Thoracic aorta (tissue), 2 donors: ENCODE measurements at regions not wholly inside any gene's neighbourhood (a gene's known extent, or its start where the extent isn't known, plus 50 kb on each side); places are given as distances from the start of the nearest gene placed in this dataset.

Experiments
- ATAC-seq: fragments of 150-250 bp; one replicate; pipeline ENCODE4 v1.8.0; 2017; ENCODE audit warnings: low read depth; ENCODE audit not compliant: insufficient number of reproducible peaks, low FRiP score
- DNase-seq: peaks from one replicate; pipeline ENCODE4 v3.0.0-alpha.2; 2020; ENCODE audit warnings: low spot score
- H3K27ac ChIP-seq, 2 donors: fragments of 200-600 bp; sonication (generic); 1 replicate in 1 of 2; 2 replicates in 1 of 2; pipeline ENCODE4 v1.5.1; 2016; ENCODE audit warnings: mild to moderate bottlenecking in 2 of 2, moderate library complexity in 2 of 2
- H3K27me3 ChIP-seq: fragments of 200-600 bp; sonication (generic); replicated peaks from 2 replicates; pipeline ENCODE4 v1.6.0; 2016; ENCODE audit warnings: mild to moderate bottlenecking; ENCODE audit not compliant: insufficient read depth
- H3K36me3 ChIP-seq: fragments of 200-600 bp; sonication (generic); one replicate; pipeline ENCODE4 v1.5.1; 2016
- H3K4me1 ChIP-seq, 2 donors: fragments of 200-600 bp; sonication (generic); 1 replicate in 1 of 2; 2 replicates in 1 of 2; pipeline versions ENCODE4 v1.5.1 to v1.6.0; 2016; ENCODE audit warnings: low read depth in 2 of 2, mild to moderate bottlenecking in 1 of 2; ENCODE audit not compliant: control insufficient read depth in 1 of 2
- H3K4me3 ChIP-seq: fragments of 200-600 bp; sonication (generic); 2 replicates; pipeline ENCODE4 v1.5.1; 2016; ENCODE audit warnings: mild to moderate bottlenecking
- H3K9me3 ChIP-seq: fragments of 200-600 bp; sonication (generic); 2 replicates; pipeline ENCODE4 v1.5.1; 2016
- CTCF ChIP-seq: fragments of 200-600 bp; sonication (generic); IDR thresholded peaks from one replicate; pipeline ENCODE4 v1.5.1; 2019; ENCODE audit warnings: antibody characterized with exemption

GRCh38 chr3:80086426-80086825 lies 318.6 kb upstream of the ROBO1 start:
- no peak overlapping the region for H3K27ac ChIP-seq
- no peaks in the 10 kb centered on the region for H3K27me3 ChIP-seq
- H3K4me1 ChIP-seq, result no peaks in the 10 kb centered on the region
- no peaks in the 10 kb centered on the region for H3K9me3 ChIP-seq
- ATAC-seq, result no peak
- no peak for TF ChIP-seq CTCF
- no peak for DNase-seq
- H3K4me3 ChIP-seq, result no peak overlapping the region
- no peaks in the 10 kb centered on the region for H3K36me3 ChIP-seq

GRCh38 chr3:80079886-80080285 lies 312.1 kb upstream of the ROBO1 start:
- Histone ChIP-seq H3K27ac (no peak overlapping the region), H3K4me1 (no peaks in the 10 kb centered on the region), H3K27me3 (no peaks in the 10 kb centered on the region), H3K36me3 (no peaks in the 10 kb centered on the region), H3K4me3 (no peak overlapping the region), H3K9me3 (no peaks in the 10 kb centered on the region)
- DNase-seq, result no peak
- TF ChIP-seq CTCF, result no peak
- no peak for ATAC-seq

DNA sequence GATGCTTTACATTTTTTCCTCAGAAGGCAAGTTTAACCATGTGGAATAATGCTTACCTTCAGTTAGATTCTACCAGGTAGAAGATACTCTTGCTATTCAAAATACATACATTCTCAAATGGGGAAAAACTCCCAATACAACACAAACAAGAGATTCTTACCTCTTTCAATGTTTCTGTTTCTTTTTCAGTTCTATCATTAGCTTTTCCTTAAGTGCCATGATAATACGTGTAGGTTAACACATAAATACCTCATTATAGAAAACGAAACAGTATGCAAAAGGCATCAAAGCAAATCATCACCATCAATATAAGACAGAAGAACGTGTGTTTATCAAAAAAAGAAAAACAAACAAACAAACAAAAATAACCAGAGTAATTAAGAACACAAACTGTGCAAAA lies 300.7 kb upstream of the ROBO1 start:
- H3K4me3 ChIP-seq, result no peak overlapping the region
- ATAC-seq (no peak), DNase-seq (no peak)
- no peaks in the 10 kb centered on the region for H3K36me3 ChIP-seq
- no peaks in the 10 kb centered on the region for H3K4me1 ChIP-seq
- no peak for TF ChIP-seq CTCF
- no peak overlapping the region for H3K27ac ChIP-seq
- H3K9me3 ChIP-seq, result no peaks in the 10 kb centered on the region
- no peaks in the 10 kb centered on the region for H3K27me3 ChIP-seq

DNA sequence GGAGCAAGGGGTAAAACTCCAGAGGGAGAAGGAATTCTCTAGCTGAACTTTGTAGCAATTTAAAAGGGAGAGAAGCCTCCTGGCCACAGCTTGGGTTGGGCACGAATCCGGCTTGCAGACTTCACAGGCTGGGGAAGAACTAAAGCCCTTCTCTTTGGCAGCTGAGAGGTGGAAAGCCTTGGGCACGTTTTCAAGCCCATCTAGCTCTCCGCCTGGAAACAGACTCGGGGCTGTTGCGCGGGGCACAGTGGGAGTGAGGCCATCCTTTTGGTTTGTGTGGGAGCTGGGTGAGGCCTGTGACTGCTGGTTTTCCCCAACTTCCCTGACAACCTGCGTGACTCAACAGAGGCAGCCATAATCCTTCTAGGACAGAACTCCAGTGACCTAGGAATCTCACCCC lies 295.7 kb upstream of the ROBO1 start:
- ATAC-seq, result no peak
- H3K36me3 ChIP-seq, result no peaks in the 10 kb centered on the region
- DNase-seq, result no peak
- no peak overlapping the region for H3K4me3 ChIP-seq
- TF ChIP-seq CTCF, result no peak
- no peaks in the 10 kb centered on the region for H3K4me1 ChIP-seq
- no peaks in the 10 kb centered on the region for H3K27me3 ChIP-seq
- H3K9me3 ChIP-seq, result no peaks in the 10 kb centered on the region
- H3K27ac ChIP-seq, result no peak overlapping the region

DNA sequence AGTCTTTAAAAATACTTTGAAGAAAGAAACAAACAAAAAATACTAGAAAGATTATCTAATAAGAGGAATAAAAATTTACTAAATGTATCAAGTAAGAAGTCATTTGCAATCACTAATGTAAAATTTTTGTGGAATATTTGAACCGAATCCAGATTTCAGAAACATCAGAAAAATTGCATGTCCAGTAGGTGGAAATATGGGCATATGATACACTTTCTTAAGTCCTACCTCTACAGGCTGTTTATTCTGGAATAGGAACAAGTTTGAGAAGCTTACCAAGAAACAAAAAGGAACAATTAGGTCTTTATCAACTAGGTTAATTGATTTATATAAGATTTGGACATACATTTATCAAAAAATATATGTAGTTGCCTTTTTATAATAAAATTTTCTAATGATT lies 292.9 kb upstream of the ROBO1 start:
- Histone ChIP-seq H3K27ac (no peak overlapping the region), H3K36me3 (no peaks in the 10 kb centered on the region), H3K27me3 (no peaks in the 10 kb centered on the region), H3K9me3 (no peaks in the 10 kb centered on the region), H3K4me3 (no peak overlapping the region), H3K4me1 (no peaks in the 10 kb centered on the region)
- no peak for ATAC-seq
- TF ChIP-seq CTCF, result no peak
- no peak for DNase-seq
